Caco-2 (cell line): ENCODE measurements at regions not wholly inside any gene's neighbourhood (a gene's known extent, or its start where the extent isn't known, plus 50 kb on each side); places are given as distances from the start of the nearest gene placed in this dataset.

Experiments used
- BruUV-seq: library from RNA; stranded (reverse); fragments of 400-500 nt; replicated peaks from 2 replicates; lab custom pipeline; 2021; lab: Mats Ljungman, UMichigan
- CTCF ChIA-PET: fragments of 300-600 bp; sonication (Branson Sonifier 250); formaldehyde crosslinking; loops from one replicate; lab custom pipeline; 2022; ENCODE audit warnings: antibody characterized with exemption; lab: Charles Lee
- POLR2A ChIA-PET: fragments of 300-600 bp; sonication (Branson Sonifier 250); formaldehyde crosslinking; loops from one replicate; lab custom pipeline; 2022; ENCODE audit warnings: antibody characterized with exemption; lab: Charles Lee
- DNase-seq, 2 experiments: peaks; one replicate each; pipeline versions ENCODE4 v3.0.0 to v3.0.0-alpha.2; 2020 to 2022
- H3K27me3 ChIP-seq: replicated peaks from 2 replicates; pipeline ENCODE4 v1.6.0; 2011; ENCODE audit warnings: low read length; ENCODE audit not compliant: control insufficient read depth, insufficient read depth
- H3K36me3 ChIP-seq: 2 replicates; pipeline ENCODE4 v1.5.1; 2011; ENCODE audit warnings: low read length; ENCODE audit not compliant: control insufficient read depth, insufficient read depth
- H3K4me1 ChIP-seq: fragments of 250-450 bp; sonication (Bioruptor Pico); 2 replicates; pipeline ENCODE4 v1.5.1; 2020; ENCODE audit warnings: mild to moderate bottlenecking
- H3K4me3 ChIP-seq: 2 replicates; pipeline ENCODE4 v1.5.1; 2011; ENCODE audit warnings: low read depth, mild to moderate bottlenecking, control low read depth, low read length
- H3K9me3 ChIP-seq: fragments of 250-450 bp; sonication (Bioruptor Pico); 2 replicates; pipeline ENCODE4 v1.5.1; 2020; ENCODE audit warnings: mild to moderate bottlenecking, moderate library complexity
- H3K27ac Mint-ChIP-seq: one replicate; pipeline ENCODE4 v1.8.0; 2022; ENCODE audit warnings: mixed read lengths; ENCODE audit not compliant: unreplicated experiment
- H3K27me3 Mint-ChIP-seq: one replicate; pipeline ENCODE4 v1.8.0; 2022; ENCODE audit warnings: mixed read lengths; ENCODE audit not compliant: insufficient read depth, unreplicated experiment
- H3K36me3 Mint-ChIP-seq: one replicate; pipeline ENCODE4 v1.8.0; 2022; ENCODE audit warnings: mild to moderate bottlenecking, mixed read lengths; ENCODE audit not compliant: insufficient read depth, unreplicated experiment
- H3K4me1 Mint-ChIP-seq: one replicate; pipeline ENCODE4 v1.8.0; 2022; ENCODE audit warnings: low read depth, mixed read lengths; ENCODE audit not compliant: unreplicated experiment
- H3K4me3 Mint-ChIP-seq: one replicate; pipeline ENCODE4 v1.8.0; 2022; ENCODE audit warnings: mild to moderate bottlenecking, moderate library complexity, mixed read lengths; ENCODE audit not compliant: unreplicated experiment
- H3K9me3 Mint-ChIP-seq: one replicate; pipeline ENCODE4 v1.8.0; 2022; ENCODE audit warnings: mixed read lengths; ENCODE audit not compliant: unreplicated experiment
- CTCF ChIP-seq, 2 experiments: fragments of 200-600 bp in 1 of 2; IDR thresholded peaks; 1 replicate in 1 of 2; 2 replicates in 1 of 2; pipeline versions ENCODE4 v1.5.1 to v1.8.0; 2011 to 2022; ENCODE audit warnings: antibody characterized with exemption in 1 of 2, control low read depth in 1 of 2, inconsistent platforms in 1 of 2, low read depth in 1 of 2, low read length in 1 of 2, mild to moderate bottlenecking in 1 of 2, moderate library complexity in 1 of 2; ENCODE audit not compliant: insufficient read depth in 1 of 2, severe bottlenecking in 1 of 2, unreplicated experiment in 1 of 2
- intact Hi-C: fragments of 100-400 bp; cut with micrococcal nuclease; formaldehyde crosslinking; loops from one replicate; pipeline ENCODE4 v1.10.0; 2022; ENCODE audit not compliant: unreplicated experiment

DNA sequence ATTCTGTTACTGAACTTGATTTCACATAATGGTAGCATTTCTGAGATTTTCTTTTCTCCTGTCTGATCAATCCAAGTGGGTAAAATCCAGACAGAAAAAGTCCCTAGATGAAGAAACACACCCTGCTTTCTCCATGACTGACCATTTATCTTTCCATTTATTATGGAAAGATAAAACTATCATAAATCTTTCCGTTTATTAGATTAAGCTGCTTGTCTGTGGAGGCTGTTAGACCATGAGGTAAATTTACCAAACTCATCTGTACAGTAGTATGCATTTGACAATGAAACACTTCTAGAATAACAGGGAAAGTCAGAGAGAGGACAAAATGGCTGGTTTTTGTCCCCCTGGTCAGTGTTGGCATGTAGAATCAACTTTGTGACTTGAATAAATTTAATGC lies 491.2 kb upstream of the SEMA6A start:
- H3K27ac Mint-ChIP-seq: no peak overlapping the region
- no peaks in the 10 kb centered on the region for H3K9me3 ChIP-seq
- CTCF ChIA-PET: no interaction called here
- no peaks in the 10 kb centered on the region for H3K9me3 Mint-ChIP-seq
- no peak overlapping the region for H3K4me3 Mint-ChIP-seq
- no peaks in the 10 kb centered on the region for H3K27me3 ChIP-seq
- H3K4me1 Mint-ChIP-seq: no peaks in the 10 kb centered on the region
- no peaks in the 10 kb centered on the region for H3K36me3 ChIP-seq
- no peak overlapping the region for H3K4me3 ChIP-seq
- POLR2A ChIA-PET: no interaction called here
- no peaks in the 10 kb centered on the region for H3K27me3 Mint-ChIP-seq
- intact Hi-C loops: no loop called here
- no peaks in the 10 kb centered on the region for H3K36me3 Mint-ChIP-seq
- TF ChIP-seq CTCF (IDR thresholded peaks at IDR 0.05; ENCODE audit: insufficient read depth in 1 of 2, low read depth in 1 of 2, low read length in 1 of 2, severe bottlenecking in 1 of 2, unreplicated experiment in 1 of 2): no peak
- no peaks in the 10 kb centered on the region for H3K4me1 ChIP-seq
- BruUV-seq: no TSS peak
- no peak for DNase-seq

- Histone ChIP-seq H3K36me3 (no peaks in the 10 kb centered on the region), H3K27me3 (no peaks in the 10 kb centered on the region), H3K9me3 (no peaks in the 10 kb centered on the region), H3K4me3 (no peak overlapping the region), H3K4me1 (no peaks in the 10 kb centered on the region)
- no peak for DNase-seq
- POLR2A ChIA-PET: no interaction called here
- H3K9me3 Mint-ChIP-seq: no peaks in the 10 kb centered on the region
- H3K36me3 Mint-ChIP-seq: no peaks in the 10 kb centered on the region
- H3K4me1 Mint-ChIP-seq: no peaks in the 10 kb centered on the region
- H3K27me3 Mint-ChIP-seq: no peaks in the 10 kb centered on the region
- H3K4me3 Mint-ChIP-seq: no peak overlapping the region
- no TSS peak for BruUV-seq
- CTCF ChIA-PET: no interaction called here
- TF ChIP-seq CTCF (IDR thresholded peaks at IDR 0.05; ENCODE audit: insufficient read depth in 1 of 2, low read depth in 1 of 2, low read length in 1 of 2, severe bottlenecking in 1 of 2, unreplicated experiment in 1 of 2): no peak
- H3K27ac Mint-ChIP-seq: no peak overlapping the region
- intact Hi-C loops: no loop called here
Observed at GRCh38 chr5:117065161-117065560, 490.5 kb upstream of the SEMA6A start.

DNA sequence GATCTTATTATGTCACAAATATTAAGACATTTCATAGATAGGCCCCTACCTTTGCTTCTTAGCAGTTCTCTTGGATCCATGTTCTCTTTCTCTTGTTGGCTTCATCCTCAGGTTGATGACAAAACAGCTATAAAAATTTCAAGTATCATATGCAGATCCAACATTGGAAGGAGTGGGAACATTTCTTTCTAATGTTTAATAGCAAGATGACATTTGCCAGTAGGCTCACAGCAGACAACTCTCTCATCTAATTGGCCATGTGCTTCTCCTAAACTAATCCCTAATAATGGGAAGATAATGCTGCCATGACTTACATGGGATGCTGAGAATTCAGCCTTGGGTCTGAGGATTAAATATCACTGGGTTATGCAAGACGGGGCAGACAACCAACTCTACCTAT lies 485.5 kb upstream of the SEMA6A start:
- Mint-ChIP-seq H3K27me3 (peaks cover 3% of the 10 kb centered on the region), H3K36me3 (no peaks in the 10 kb centered on the region), H3K27ac (no peak overlapping the region), H3K4me3 (no peak overlapping the region), H3K4me1 (no peaks in the 10 kb centered on the region), H3K9me3 (no peaks in the 10 kb centered on the region)
- no peaks in the 10 kb centered on the region; the same call in 1 of the 2 replicates for H3K9me3 ChIP-seq
- ChIA-PET CTCF (no interaction called here), POLR2A (no interaction called here)
- intact Hi-C loops: no loop called here
- H3K4me1 ChIP-seq: no peaks in the 10 kb centered on the region
- H3K27me3 ChIP-seq: no peaks in the 10 kb centered on the region
- no peak for DNase-seq
- TF ChIP-seq CTCF (IDR thresholded peaks at IDR 0.05; ENCODE audit: insufficient read depth in 1 of 2, low read depth in 1 of 2, low read length in 1 of 2, severe bottlenecking in 1 of 2, unreplicated experiment in 1 of 2): no peak
- BruUV-seq: no TSS peak
- H3K36me3 ChIP-seq: no peaks in the 10 kb centered on the region
- H3K4me3 ChIP-seq: no peak overlapping the region
